NCI-H69 (cell line): ENCODE measurements at regions not wholly inside any gene's neighbourhood (a gene's known extent, or its start where the extent isn't known, plus 50 kb on each side); places are given as distances from the start of the nearest gene placed in this dataset.

ENCODE experiments used
- DNase-seq: peaks from one replicate; lab custom pipeline; 2025; lab: John Stamatoyannopoulos, UW

DNA sequence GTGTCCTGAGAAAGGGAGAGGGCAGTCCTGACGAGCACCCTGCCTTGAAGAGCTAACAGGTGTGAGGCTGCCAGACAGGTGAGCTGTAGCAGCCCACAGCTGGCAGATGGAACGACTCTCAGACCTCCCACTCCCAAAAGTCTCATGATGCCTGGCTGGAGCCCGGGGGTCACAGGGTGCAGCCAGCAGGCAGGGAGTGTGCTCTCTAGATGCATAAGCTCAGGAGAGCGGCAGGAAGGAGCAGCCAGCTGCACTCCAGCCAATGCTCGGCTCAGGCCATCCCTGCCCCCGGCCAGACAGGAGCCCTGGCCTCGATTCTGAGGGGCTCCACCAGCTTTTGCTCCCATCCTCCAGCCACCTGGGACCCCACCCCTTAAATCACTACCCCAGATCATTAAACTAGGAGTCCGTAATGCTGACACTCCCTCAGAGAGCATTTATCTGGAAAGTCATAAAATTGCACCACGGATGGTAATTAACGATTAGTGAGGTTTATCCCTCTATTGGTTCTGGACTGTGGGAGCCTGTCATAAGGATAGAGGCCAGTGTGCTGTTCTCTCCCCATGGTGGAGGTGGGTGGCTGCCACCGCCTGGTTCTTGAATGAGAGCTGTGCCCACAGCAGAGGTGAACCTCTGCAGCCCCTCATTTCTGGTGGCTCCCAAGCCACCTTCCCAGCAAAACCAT lies 63.5 kb upstream of the ZMIZ1 start:
- peak; percentile 74 for DNase-seq

DNA sequence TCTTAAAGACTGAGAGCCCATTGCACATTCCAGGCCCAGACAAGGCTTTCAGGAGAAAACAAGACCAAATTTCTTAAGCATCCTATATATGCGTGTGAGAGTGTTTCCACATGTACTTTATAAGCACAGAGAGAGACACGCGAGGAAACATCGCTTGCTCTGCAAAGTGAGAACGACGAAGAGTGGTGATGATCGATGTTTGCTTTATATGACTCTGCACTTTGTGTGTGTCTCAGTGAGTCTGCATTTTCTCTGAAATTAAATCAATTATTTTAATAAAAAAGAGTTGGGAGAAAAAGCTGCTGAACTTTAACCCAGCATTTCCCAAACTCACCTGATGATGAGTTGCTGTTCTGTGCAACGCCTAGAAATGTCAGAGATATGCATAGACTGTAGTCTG lies 61.7 kb upstream of the ZMIZ1 start:
- DNase-seq = no peak

DNA sequence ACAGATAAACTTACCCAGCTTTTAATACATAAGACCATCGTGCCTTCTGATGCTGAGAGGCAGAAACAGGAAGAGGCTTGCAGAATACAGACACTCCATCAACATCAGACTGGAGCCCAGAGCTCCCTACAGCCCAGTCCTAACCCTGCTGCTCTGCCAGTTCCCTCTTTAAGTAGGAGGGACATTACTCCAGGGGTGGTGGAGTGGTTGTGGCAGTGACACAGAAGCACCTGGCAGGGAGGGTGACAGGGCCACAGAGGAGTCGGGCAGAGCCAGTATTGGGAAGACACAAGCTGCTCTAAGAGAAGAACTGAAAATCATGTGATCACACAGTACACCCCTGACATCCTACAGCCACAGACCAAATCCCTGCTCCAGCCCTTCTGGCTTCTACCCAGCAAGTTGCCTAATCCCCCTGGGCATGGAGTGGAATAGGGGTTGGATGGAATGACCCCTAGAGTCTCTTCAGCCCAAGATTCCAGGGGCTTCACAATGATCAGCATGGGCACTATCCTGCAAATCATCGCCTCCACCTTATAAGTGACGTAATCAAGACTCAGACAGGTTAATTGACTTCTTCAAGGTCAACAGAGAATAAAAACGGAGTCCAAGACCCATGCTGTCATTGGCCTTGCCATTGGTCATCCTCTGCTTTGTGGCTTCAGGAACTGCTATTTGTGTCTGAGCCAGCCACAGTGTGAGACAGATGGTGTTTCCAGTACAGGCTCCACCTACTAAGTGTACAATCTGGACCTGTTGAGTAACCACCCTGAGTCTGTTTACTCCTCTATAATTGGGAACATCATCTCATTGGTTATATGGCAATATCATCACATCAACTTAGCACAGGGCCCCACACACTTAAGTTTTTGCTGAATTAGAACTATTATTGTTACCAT lies 61.1 kb upstream of the ZMIZ1 start:
- DNase-seq = peak; percentile 87

DNA sequence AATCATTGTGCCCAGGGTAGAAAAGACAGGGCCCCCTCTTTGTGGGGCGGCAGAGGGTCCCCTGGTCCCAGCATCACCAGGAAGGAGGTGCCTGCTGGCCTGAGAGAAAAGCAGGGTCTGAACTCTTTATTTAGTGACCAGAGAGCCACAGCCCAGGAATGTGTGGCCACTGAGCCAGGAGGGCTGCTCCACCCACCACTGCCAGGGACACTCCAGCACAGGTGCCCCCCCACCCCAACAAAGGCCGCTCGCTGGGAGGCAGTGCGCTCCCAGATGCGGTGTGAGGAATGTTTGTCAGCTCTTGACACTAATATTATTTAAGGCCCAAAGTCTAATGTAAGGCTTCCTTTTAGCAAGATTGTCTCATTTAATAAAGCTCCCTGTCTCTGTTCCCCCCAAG lies 59.6 kb upstream of the ZMIZ1 start:
- DNase-seq = no peak

DNA sequence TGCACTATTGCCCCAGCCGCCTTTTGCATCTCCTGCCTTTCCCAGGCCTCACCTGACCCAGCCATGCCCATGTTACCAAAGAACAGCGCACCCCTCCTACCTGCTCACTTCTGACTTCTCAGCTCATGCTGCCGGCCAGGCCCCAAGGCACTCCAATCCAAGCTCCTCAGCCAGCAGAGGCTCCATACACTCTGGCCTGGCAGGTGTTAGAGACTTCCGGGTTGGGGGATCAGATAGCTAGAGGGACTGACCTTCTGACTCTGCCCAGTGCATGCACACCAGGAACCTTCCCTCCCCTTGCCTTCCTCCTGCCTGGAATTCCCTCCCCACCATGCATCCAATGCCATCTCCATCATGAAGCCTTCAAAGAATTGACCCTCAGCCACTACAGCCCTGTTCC lies 56.2 kb upstream of the ZMIZ1 start:
- no peak for DNase-seq

DNA sequence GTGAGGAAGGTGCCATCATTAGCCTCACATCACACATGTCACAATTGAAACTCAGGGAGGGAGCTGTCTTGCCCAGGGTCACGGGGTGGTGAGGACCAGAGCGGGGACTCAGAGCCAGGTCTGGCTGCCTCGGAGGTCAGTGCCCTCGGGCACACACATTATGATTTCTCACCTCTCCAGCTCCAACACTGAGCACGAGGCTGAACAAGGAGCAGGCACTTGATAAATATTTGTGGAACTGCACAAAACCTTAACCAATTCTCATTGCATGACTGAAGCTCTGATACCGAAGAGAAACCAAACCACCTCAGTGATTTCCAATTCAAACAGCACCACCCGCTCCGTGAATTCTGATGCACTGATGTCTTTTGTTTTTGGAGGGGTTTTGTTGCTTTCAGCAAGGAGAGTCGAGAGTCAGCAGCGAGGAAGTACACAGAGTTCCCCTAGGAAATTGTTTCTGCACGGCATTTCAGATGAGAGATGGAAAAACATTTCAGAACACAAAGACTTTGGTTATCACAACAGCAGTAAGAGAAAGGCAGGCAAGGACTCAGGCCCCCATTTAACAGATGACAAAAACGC lies 55.3 kb upstream of the ZMIZ1 start:
- DNase-seq = no peak

DNA sequence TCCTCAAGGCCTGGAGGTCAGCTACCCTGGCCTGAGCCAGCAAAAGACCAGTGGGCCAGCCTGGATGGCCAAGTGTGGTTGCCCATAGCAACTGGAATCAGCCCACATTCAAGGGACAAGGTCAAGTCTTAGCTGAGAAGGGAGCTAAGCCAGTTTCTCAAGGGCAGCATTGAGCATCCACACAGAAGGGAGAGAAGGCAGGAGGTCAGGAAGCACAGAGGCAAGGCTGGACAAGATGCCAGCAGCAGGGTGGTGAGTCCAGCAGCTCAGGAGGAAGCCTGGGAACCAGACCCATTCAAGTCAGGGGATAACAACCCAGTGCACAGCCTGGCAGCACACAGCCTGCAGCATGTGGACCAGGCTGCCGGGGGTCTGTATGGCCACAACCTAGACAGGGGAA lies 54.0 kb upstream of the ZMIZ1 start:
- no peak for DNase-seq

DNA sequence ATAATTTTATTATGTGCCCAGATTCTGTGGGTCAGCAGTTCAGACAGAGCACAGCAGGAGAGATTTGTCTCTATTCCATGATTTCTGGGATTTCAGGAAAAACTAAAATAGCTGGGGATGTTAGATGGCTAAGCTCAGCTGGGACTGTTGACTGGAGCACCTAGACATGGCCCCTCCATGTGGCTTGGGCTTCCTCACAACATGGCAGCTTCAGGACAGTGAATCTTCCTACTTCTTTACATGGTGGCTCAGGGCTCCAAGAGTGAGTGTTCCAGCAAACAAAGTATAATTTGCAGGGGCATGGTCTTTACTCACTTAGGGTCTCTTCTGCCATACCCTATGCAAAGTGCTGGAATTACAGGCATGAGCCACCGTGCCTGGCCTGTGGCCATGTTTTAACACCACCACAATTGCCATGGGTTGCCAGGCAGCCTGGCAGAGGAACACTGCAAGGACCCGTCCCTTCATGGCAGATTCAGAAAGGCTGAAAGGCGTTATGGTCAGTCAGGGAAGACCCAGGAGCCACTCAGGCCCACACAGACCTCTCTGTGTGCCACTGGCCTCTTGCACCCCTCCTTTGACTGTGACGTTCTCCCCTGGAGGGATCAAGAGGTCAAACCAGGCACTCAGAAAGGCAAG lies 50.8 kb upstream of the ZMIZ1 start:
- DNase-seq = no peak

DNA sequence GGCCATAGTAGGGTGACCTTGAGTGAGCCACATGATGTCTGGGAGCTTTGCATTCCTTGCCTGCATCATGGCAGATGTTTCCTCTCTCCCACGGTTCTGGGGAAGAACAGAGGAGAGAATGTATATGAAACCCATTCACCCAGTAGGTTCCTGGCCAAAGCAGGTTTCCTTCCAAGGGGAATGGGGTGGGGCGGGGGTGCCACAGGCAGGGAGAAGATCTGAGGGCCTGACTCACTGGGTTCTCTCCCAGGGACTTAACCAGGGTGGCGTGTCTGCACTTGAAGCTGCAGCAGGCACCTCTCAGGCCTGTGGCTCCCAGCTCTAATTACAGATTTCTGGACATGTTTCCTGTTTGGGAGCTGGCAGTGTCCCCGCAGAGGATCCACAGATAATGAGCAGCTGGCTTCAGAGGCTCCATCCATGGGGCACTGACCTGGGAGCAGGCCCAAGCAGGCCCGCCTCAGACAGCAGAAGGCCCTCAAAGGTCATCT lies 50.2 kb upstream of the ZMIZ1 start:
- peak; percentile 72 for DNase-seq
